Activated naive CD4-positive, alpha-beta T cell (primary cell): ENCODE measurements at regions not wholly inside any gene's neighbourhood (a gene's known extent, or its start where the extent isn't known, plus 50 kb on each side); places are given as distances from the start of the nearest gene placed in this dataset.
"Not testable (repeated sequence)": the region's sequence is repeated elsewhere in the genome, so short reads cannot be mapped to it uniquely, and the experiment has no call there.

ENCODE experiments used
- DNase-seq, 4 experiments: peaks; one replicate each; lab custom pipeline; 2025; lab: John Stamatoyannopoulos, UW

- DNase-seq: no peak
These were observed 80.6 kb downstream of the MFSD1 start for GRCh38 chr3:158882445-158882844.

DNA sequence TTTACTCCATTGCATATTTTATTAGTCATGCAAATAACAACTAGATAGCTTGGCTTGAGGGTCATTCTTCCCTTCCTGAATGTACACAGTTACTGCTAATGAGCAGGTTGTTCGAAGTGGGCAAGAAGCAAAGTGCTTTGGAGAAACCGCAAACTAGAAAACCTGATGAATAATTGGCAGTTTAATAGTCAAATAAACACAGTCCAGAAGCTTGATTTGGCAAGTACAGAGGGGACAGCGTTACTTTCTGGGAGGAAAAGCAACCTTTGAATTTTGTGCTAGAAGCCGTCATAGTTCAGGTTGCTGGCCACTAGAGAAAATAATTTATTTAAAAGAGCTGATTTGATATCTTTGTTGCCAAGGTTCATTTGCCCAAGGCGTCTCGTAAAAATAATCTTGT lies 94.9 kb downstream of the MFSD1 start:
- DNase-seq: no peak

- DNase-seq: no peak
These were observed 104.9 kb downstream of the MFSD1 start for GRCh38 chr3:158906749-158907148.

DNA sequence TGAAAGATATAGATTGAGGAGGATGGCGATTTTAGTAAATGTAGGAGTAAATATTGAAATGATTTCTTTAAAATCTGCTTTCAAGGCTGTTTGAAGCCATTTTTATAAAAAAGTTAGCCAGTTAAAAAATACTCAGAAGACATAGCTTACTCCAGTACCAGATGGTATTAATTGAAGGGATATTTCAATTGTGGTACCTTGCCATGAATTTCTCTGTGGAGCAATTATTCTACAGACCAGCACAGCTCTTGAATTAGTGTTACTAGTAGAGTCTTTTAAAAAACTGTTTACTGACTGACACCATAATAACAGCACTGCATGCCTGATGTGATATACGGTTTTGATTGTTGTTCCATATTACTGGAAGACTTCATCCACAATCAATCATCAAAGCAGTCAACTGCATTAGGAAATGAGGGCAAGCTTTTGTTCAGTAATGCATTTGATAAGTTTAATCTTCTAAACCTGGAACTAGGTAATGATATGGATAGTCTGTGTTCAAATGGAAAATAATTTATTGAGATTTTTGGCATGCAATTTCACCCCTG lies 106.4 kb downstream of the MFSD1 start:
- DNase-seq: no peak

- DNase-seq: no peak
These were observed 108.0 kb downstream of the MFSD1 start for GRCh38 chr3:158909870-158910269.

GRCh38 chr3:158911586-158911985 lies 109.7 kb downstream of the MFSD1 start:
- no peak for DNase-seq

- DNase-seq: no peak
These were observed 110.3 kb downstream of the MFSD1 start for GRCh38 chr3:158912188-158912587.

GRCh38 chr3:158912621-158913020 lies 110.8 kb downstream of the MFSD1 start:
- DNase-seq: no peak

- no peak for DNase-seq
These were observed 114.3 kb downstream of the MFSD1 start for GRCh38 chr3:158916111-158916510.

DNA sequence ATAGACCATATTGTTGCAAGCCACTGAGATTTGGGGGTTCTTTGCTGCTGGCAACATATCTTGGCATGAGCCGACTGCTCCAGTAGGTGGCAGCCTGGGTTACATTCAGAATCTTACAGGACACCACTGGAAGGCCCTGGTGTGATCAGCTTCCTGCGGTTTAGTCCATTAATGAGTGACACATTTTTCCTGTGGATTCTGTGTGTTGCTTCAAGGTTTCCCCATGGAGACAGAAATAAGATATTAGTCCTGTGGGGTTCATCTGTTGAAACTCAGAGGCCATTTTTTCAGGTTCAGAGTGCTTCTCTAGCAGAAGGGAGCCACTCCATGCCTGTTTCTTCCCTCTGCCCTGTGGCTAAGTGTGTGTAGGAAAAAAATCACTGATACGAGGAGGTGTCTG lies 116.2 kb downstream of the MFSD1 start:
- no peak for DNase-seq

GRCh38 chr3:158918451-158918850 lies 116.6 kb downstream of the MFSD1 start:
- no peak for DNase-seq

DNA sequence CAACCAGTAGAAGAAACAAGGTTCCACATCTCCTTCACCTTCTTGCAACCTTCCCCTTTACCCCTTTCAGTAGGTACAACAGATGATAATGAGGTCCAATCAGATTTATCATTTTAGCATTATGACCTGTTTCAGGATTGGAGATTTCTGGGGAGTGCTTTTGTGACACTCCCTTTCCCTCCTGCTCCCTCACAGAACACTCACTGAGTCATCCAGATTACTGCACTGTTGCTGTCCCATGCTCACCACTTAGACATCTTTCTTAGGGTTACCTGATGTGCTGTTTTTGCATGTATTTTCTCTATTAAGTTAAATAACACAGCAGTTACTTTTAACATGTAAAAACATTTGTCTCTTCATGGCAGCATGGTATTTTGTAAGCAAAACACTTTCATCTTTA lies 118.5 kb downstream of the MFSD1 start:
- no peak for DNase-seq

GRCh38 chr3:158925021-158925420 lies 123.2 kb downstream of the MFSD1 start:
- no peak for DNase-seq

- no peak for DNase-seq
These were observed 124.1 kb downstream of the MFSD1 start for GRCh38 chr3:158925828-158926494.

GRCh38 chr3:158935846-158936245 lies 134.0 kb downstream of the MFSD1 start:
- DNase-seq: no peak

DNA sequence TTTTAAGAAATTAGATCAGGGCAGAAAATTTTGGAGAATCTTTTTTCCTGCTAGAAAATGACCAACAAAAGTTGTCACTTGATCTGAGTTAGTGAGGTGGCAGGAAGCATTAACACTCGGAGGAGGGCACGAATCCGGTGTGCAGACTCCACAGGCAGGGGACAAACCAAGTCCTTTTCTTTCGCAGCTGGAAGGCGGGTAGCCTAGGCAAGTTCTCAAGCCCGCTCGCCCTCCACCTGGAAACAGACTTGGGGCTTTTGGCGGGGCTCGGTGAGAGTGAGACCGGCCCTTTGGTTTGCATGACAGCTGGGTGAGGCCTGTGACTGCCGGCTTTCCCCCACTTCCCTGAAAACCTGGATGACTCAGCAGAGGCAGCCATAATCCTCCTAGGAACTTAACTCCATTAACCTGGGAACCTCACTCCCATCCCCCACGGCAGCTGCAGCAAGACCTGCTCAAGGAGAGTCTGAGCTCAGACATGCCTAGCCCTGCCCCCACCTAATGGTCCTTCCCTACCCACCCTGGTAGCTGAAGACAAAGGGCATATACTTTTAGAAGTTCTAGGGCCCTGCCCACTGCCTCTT lies 134.8 kb downstream of the MFSD1 start:
- no peak for DNase-seq

DNA sequence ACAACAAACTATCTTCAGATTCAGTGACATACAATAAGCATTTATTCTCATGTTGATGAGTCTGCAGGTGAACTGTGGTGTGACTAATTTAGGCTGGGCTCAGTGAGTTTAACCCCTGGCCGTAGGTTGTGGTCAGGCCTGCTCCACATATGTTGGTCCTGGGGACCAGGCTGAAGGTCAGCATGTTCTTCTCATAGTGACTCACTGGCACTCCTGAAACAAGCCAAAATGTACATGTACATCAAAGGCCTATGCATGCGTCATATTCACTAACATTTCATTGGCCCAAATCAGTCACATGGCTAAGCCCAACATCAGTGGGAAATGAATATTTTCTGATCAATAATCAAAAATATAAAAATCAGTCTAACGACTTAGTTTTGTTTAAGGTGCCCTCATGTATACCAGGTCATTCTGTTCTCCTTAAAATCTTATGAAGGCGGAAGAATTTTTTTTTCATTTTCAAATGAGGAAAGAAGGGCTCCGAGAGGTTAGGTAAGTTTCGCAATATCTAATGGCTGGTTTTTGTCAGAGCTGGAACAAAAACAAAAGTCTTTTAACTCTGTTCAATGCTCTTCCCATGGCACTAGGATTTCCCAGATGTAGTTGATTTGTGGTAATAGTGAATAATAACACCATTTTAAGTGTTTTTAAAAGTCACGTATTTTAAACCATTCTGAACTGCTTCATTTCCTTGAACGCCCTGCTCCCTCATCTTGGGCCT lies 148.5 kb downstream of the MFSD1 start:
- DNase-seq: no peak

DNA sequence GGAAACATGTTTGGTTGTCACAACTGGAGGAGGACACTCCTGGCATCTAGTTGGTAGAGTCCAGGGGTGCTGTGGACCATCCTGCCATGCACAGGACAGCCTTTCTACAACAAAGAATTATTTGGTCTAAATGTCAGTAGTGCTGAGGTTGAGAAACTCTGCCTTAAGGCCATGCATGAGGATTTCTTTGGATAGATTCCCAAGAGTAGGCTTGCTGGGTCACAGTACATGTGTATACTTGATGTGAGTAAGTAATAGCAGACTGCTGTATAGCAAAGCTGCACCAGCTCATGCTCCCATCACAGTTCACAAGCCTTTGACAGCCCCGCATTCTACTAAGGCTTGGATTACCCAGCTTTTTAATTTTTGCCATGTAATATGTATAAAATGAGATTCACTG lies 151.3 kb downstream of the MFSD1 start:
- DNase-seq: no peak

- no peak for DNase-seq
These were observed 152.6 kb downstream of the MFSD1 start for GRCh38 chr3:158954420-158954819.

GRCh38 chr3:158957777-158958176 lies 155.9 kb downstream of the MFSD1 start:
- DNase-seq: not testable (repeated sequence)

DNA sequence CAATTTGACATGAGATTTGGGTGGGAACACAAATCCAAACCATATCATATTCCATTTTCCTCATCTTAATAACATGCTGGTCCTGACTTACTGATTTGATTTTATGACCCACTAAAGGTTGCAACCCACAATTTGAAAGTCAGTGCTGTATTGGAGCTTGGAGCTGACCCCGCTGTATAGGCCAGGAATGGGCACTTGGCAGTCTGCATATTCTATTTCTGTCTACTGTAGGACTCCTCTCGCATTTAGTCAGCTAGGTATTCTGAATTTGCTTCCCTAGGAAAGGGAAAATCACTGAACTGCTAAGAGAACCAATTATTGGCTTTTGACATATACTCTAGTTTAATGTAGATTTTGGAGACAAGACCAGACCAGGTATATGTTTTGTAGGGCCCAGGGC lies 157.0 kb downstream of the MFSD1 start:
- no peak for DNase-seq

DNA sequence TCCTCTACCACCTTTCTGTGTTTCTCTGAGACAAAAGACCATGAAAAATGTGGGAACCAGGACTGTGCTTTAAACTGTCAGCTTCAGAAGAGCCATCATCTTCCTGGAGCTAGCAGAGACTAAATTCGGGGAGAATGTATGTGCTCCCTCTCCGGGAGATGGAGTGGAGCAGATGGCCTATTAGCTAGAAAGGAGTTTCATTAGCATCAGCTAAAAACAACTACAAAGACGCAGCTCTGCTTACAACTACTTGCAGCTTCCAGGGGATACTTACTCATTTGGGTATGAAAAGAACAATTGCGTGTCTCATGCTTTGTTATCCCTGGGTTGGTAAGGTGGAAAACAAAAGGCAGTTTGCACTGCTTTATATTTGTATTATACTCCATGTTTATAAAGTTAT lies 159.6 kb downstream of the MFSD1 start:
- DNase-seq: no peak

- no peak for DNase-seq
These were observed 160.1 kb downstream of the MFSD1 start for GRCh38 chr3:158961911-158962310.
